HEK293 (cell line): ENCODE measurements at regions not wholly inside any gene's neighbourhood (a gene's known extent, or its start where the extent isn't known, plus 50 kb on each side); places are given as distances from the start of the nearest gene placed in this dataset.

Experiments used
- CTCF ChIP-seq: fragments of 450-650 bp; formaldehyde crosslinking; IDR thresholded peaks from 2 replicates; pipeline ENCODE4 v1.5.1; 2016; ENCODE audit warnings: missing biosample characterization, missing genetic modification characterization
- PRDM4 ChIP-seq: fragments of 450-650 bp; formaldehyde crosslinking; IDR thresholded peaks from 2 replicates; pipeline ENCODE4 v1.5.1; 2017; ENCODE audit warnings: missing biosample characterization, missing genetic modification characterization
- YY1 ChIP-seq: fragments of 450-650 bp; formaldehyde crosslinking; IDR thresholded peaks from 2 replicates; pipeline ENCODE4 v1.5.1; 2018; ENCODE audit warnings: missing biosample characterization, missing genetic modification characterization
- ZBTB17 ChIP-seq: fragments of 450-650 bp; formaldehyde crosslinking; IDR thresholded peaks from 2 replicates; pipeline ENCODE4 v1.5.1; 2016; ENCODE audit warnings: missing biosample characterization, missing genetic modification characterization
- ZBTB26 ChIP-seq: fragments of 450-650 bp; formaldehyde crosslinking; optimal IDR thresholded peaks from 2 replicates; pipeline ENCODE3; 2016; ENCODE audit warnings: missing biosample characterization, mild to moderate bottlenecking, missing genetic modification characterization
- ZFP3 ChIP-seq: fragments of 450-650 bp; formaldehyde crosslinking; IDR thresholded peaks from 2 replicates; pipeline ENCODE4 v1.5.1; 2016; ENCODE audit warnings: low read depth, missing biosample characterization, missing genetic modification characterization
- ZFP41 ChIP-seq: fragments of 450-650 bp; formaldehyde crosslinking; IDR thresholded peaks from 2 replicates; pipeline ENCODE4 v1.5.1; 2016; ENCODE audit warnings: missing biosample characterization, missing genetic modification characterization, borderline replicate concordance
- ZNF274 ChIP-seq, 2 experiments: fragments of 200-500 bp in 1 of 2; fragments of 450-650 bp in 1 of 2; sonication (Bioruptor generic) in 1 of 2; formaldehyde crosslinking in 1 of 2; IDR thresholded peaks; 2 replicates each; pipeline versions ENCODE4 v1.5.1 to v1.6.1; 2014 to 2016; ENCODE audit warnings: borderline replicate concordance in 1 of 2, inconsistent platforms in 1 of 2, low read length in 1 of 2, missing biosample characterization in 1 of 2, missing genetic modification characterization in 1 of 2
- ZNF561 ChIP-seq: fragments of 450-650 bp; IDR thresholded peaks from 2 replicates; pipeline ENCODE4 v1.5.1; 2018; ENCODE audit warnings: missing biosample characterization, missing genetic modification characterization, borderline replicate concordance
- ZNF747 ChIP-seq: fragments of 450-650 bp; formaldehyde crosslinking; IDR thresholded peaks from 2 replicates; pipeline ENCODE4 v1.5.1; 2016; ENCODE audit warnings: missing biosample characterization, missing genetic modification characterization

- TF ChIP-seq ZFP41 (tag by site-specific recombination) (no peak), CTCF (no peak), ZNF274 (IDR thresholded peaks at IDR 0.05; ENCODE audit: low read length) (no peak), ZNF274 (tag by site-specific recombination; IDR thresholded peaks at IDR 0.05; ENCODE audit: borderline replicate concordance) (no peak), YY1 (tag by site-specific recombination) (no peak), ZBTB26 (tag by site-specific recombination) (no peak), PRDM4 (tag by site-specific recombination) (no peak), ZBTB17 (no peak), ZFP3 (tag by site-specific recombination) (no peak), ZNF561 (no peak), ZNF747 (tag by site-specific recombination) (no peak)
Observed at GRCh38 chr3:135806317-135806716, 159.2 kb upstream of the PPP2R3A start.
